Sigmoid colon (tissue), 6 donors: ENCODE measurements at regions not wholly inside any gene's neighbourhood (a gene's known extent, or its start where the extent isn't known, plus 50 kb on each side); places are given as distances from the start of the nearest gene placed in this dataset.
A peak's percentile ranks its signal among the peaks of the same experiment; 100 is the strongest.

Source experiments
- DNase-seq: peaks from one replicate; pipeline ENCODE4 v3.0.0-alpha.2; 2019
- H3K27ac ChIP-seq, 4 donors: fragments of 200-600 bp; sonication (generic); one replicate each; pipeline ENCODE4 v1.5.1; 2016 to 2019; ENCODE audit warnings: mild to moderate bottlenecking in 1 of 4
- H3K27me3 ChIP-seq, 3 donors: fragments of 200-600 bp; sonication (generic); one replicate each; pipeline ENCODE4 v1.5.1; 2019; ENCODE audit warnings: mild to moderate bottlenecking in 1 of 3
- H3K36me3 ChIP-seq, 4 donors: fragments of 200-600 bp; sonication (generic); one replicate each; pipeline ENCODE4 v1.5.1; 2016 to 2019
- H3K4me1 ChIP-seq, 4 donors: fragments of 200-600 bp; sonication (generic); one replicate each; pipeline ENCODE4 v1.5.1; 2017 to 2019
- H3K4me3 ChIP-seq, 4 donors: fragments of 200-600 bp; sonication (generic); one replicate each; pipeline ENCODE4 v1.5.1; 2017 to 2019; ENCODE audit warnings: mild to moderate bottlenecking in 2 of 4, moderate library complexity in 1 of 4
- H3K9me3 ChIP-seq, 4 donors: fragments of 200-600 bp in 3 of 4; sonication (generic) in 3 of 4; one replicate each; pipeline versions ENCODE4 v1.5.1 to v1.6.1; 2013 to 2019
- EP300 ChIP-seq, 4 donors: sonication (generic); formaldehyde crosslinking; IDR thresholded peaks; one replicate each; pipeline ENCODE4 v1.6.1; 2017; ENCODE audit warnings: antibody characterized with exemption in 4 of 4
- POLR2A ChIP-seq, 2 donors: fragments of 450-650 bp; IDR thresholded peaks; one replicate each; pipeline ENCODE4 v1.6.1; 2016; ENCODE audit warnings: antibody characterized with exemption in 2 of 2, mild to moderate bottlenecking in 2 of 2, moderate library complexity in 2 of 2
- POLR2AphosphoS5 ChIP-seq, 4 donors: sonication (generic); formaldehyde crosslinking; IDR thresholded peaks; one replicate each; pipeline ENCODE4 v1.6.1; 2017; ENCODE audit warnings: antibody characterized with exemption in 4 of 4
- WGBS, 2 donors: extraction: QIAGEN DNeasy Blood & Tissue Kit; methylation state at CpG; one replicate each; pipeline ENCODE4 v1.1.7; 2013; 5-methylcytosine and 5-hydroxymethylcytosine counted together
- intact Hi-C: fragments of 100-400 bp; cut with DNase I; formaldehyde crosslinking; loops from one replicate; pipeline ENCODE4 v1.15.1; 2023
- TF ChIP-seq, protein P1 (sequence below), 4 experiments: fragments of 450-650 bp in 3 of 4; fragments of 200-600 bp in 1 of 4; IDR thresholded peaks; one replicate each; pipeline ENCODE4 v1.5.1; 2016 to 2019; ENCODE audit warnings: antibody characterized with exemption in 4 of 4, mild to moderate bottlenecking in 3 of 4, moderate library complexity in 2 of 4
- donor health status: healthy with polysubstance abuse.
- donor health status: healthy.

DNA sequence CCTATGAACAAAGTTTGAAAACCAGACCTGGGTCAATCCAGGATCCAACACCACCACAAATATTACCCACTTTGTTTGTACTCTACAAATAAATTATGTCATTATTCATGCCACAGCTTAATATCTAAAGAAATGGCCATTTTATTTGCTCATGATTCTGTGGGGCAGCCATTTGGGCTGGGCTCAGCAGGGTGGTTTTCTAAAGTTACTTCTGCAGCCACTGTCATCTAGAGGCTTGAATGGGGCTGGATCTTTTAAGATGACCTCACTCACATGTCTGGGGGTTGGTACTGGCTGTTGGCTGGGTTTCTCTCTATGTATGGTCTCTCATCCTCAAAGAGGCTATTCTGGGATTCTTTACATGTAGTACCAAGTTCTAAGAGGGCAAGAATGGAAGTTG is 96.2 kb downstream of the VCPKMT start:
- no peaks in the 10 kb centered on the region for H3K36me3 ChIP-seq
- H3K27me3 ChIP-seq, result no peaks in the 10 kb centered on the region
- peaks cover 0 to 7% (median 4%) of the 10 kb centered on the region in 4 donors for H3K9me3 ChIP-seq
- peak overlapping the region in 1 of 4 donors; percentile 72 for H3K27ac ChIP-seq
- H3K4me3 ChIP-seq, result no peak overlapping the region
- intact Hi-C loops, result loop anchor here (5.0 kb wide), 1 partner anchor 128 kb away; the partner anchor contains the start of gene ARF6
- TF ChIP-seq POLR2A (IDR thresholded peaks at IDR 0.05), result no peak
- TF ChIP-seq, protein P1, sequence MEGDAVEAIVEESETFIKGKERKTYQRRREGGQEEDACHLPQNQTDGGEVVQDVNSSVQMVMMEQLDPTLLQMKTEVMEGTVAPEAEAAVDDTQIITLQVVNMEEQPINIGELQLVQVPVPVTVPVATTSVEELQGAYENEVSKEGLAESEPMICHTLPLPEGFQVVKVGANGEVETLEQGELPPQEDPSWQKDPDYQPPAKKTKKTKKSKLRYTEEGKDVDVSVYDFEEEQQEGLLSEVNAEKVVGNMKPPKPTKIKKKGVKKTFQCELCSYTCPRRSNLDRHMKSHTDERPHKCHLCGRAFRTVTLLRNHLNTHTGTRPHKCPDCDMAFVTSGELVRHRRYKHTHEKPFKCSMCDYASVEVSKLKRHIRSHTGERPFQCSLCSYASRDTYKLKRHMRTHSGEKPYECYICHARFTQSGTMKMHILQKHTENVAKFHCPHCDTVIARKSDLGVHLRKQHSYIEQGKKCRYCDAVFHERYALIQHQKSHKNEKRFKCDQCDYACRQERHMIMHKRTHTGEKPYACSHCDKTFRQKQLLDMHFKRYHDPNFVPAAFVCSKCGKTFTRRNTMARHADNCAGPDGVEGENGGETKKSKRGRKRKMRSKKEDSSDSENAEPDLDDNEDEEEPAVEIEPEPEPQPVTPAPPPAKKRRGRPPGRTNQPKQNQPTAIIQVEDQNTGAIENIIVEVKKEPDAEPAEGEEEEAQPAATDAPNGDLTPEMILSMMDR (IDR thresholded peaks at IDR 0.05), result no peak
- TF ChIP-seq POLR2AphosphoS5 (IDR thresholded peaks at IDR 0.05), result no peak
- no peak for TF ChIP-seq EP300 (IDR thresholded peaks at IDR 0.05)
- peaks cover 0 to 47% (median 29%) of the 10 kb centered on the region in 4 donors for H3K4me1 ChIP-seq
- no peak for DNase-seq

DNA sequence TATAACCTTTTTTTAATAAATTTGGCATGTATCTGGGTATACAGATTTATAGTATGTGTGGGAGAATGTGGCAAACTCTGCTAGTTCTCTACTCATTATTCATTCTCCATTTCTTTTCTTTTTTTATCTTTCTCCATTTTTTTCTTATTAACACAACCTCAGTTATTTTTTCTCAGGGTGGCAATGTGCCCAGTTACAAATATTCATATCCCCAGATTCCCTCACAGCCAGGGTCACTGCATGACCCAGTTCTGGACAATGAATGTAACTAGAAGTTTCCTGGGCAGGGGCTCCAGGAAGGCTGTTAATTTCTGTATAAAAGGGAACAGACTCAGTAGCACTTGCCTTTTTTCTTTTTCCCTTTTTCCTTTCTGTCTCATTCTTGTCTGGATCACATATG is 95.6 kb downstream of the VCPKMT start:
- H3K4me1 ChIP-seq, result peaks cover 0 to 48% (median 30%) of the 10 kb centered on the region in 4 donors
- no peak overlapping the region for H3K27ac ChIP-seq
- DNase-seq, result no peak

GRCh38 chr14:50021261-50022031 is 94.9 kb downstream of the VCPKMT start:
- Histone ChIP-seq H3K27me3 (no peaks in the 10 kb centered on the region), H3K36me3 (no peaks in the 10 kb centered on the region), H3K4me3 (no peak overlapping the region), H3K27ac (no peak overlapping the region), H3K4me1 (peaks cover 0 to 48% (median 30%) of the 10 kb centered on the region in 4 donors), H3K9me3 (peaks cover 0 to 12% (median 5%) of the 10 kb centered on the region in 4 donors)
- no peak for DNase-seq
- intact Hi-C loops, result loop anchor here (5.0 kb wide), 1 partner anchor 129 kb away; the partner anchor contains the start of gene ARF6
- 80 to 91% methylated on average over 5 of the region's 5 CpGs for WGBS, 2 donors
- no peak for TF ChIP-seq EP300 (IDR thresholded peaks at IDR 0.05)
- TF ChIP-seq, protein P1 (IDR thresholded peaks at IDR 0.05), result no peak
- no peak for TF ChIP-seq POLR2A (IDR thresholded peaks at IDR 0.05)

More for the DNA sequence above, 95.6 kb downstream of the VCPKMT start:
- H3K4me3 ChIP-seq, result no peak overlapping the region
- H3K36me3 ChIP-seq, result no peaks in the 10 kb centered on the region
- no peak for TF ChIP-seq POLR2A (IDR thresholded peaks at IDR 0.05)
- TF ChIP-seq, protein P1 (IDR thresholded peaks at IDR 0.05), result no peak
- no peak for TF ChIP-seq EP300 (IDR thresholded peaks at IDR 0.05)
- no peak for TF ChIP-seq POLR2AphosphoS5 (IDR thresholded peaks at IDR 0.05)
- H3K27me3 ChIP-seq, result no peaks in the 10 kb centered on the region
- peaks cover 0 to 10% (median 4%) of the 10 kb centered on the region in 4 donors for H3K9me3 ChIP-seq
- intact Hi-C loops, result loop anchor here (5.0 kb wide), 1 partner anchor 128 kb away; the partner anchor contains the start of gene ARF6

GRCh38 chr14:50022661-50023060 is 93.7 kb downstream of the VCPKMT start:
- no peak for DNase-seq
- WGBS, 2 donors, result 94 to 96% methylated on average over 3 of the region's 3 CpGs
- no peaks in the 10 kb centered on the region for H3K27me3 ChIP-seq
- peak overlapping the region in 1 of 4 donors; percentile 75 for H3K27ac ChIP-seq
- no peaks in the 10 kb centered on the region for H3K36me3 ChIP-seq
- no peak overlapping the region for H3K4me3 ChIP-seq
- H3K4me1 ChIP-seq, result peaks cover 0 to 46% (median 29%) of the 10 kb centered on the region in 4 donors
- peaks cover 0 to 12% (median 5%) of the 10 kb centered on the region in 4 donors for H3K9me3 ChIP-seq
- no peak for TF ChIP-seq EP300 (IDR thresholded peaks at IDR 0.05)
- TF ChIP-seq POLR2A (IDR thresholded peaks at IDR 0.05), result no peak
- no peak for TF ChIP-seq POLR2AphosphoS5 (IDR thresholded peaks at IDR 0.05)
- TF ChIP-seq, protein P1 (IDR thresholded peaks at IDR 0.05), result no peak
- intact Hi-C loops, result loop anchor here (5.0 kb wide), 1 partner anchor 130 kb away; the partner anchor contains the start of gene ARF6
